ENCODE measurements at regions not wholly inside any gene's neighbourhood (a gene's known extent, or its start where the extent isn't known, plus 50 kb on each side); places are given as distances from the start of the nearest gene placed in this dataset.

- Histone ChIP-seq H3K36me3 (ENCODE audit: control insufficient read depth, insufficient read depth, low read length) (no peaks in the 10 kb centered on the region), H3K27me3 (ENCODE audit: control insufficient read depth, insufficient read depth, low read length) (no peaks in the 10 kb centered on the region), H3K4me3 (ENCODE audit: low read depth, low read length) (no peak overlapping the region)
- no peak for DNase-seq (ENCODE audit: low read depth)
- TF ChIP-seq CTCF (IDR thresholded peaks at IDR 0.05; ENCODE audit: insufficient read depth, low read length, poor library complexity, severe bottlenecking) = no peak
Measured at GRCh38 chr4:120466429-120466828, 399.8 kb upstream of the MAD2L1 start.

- TF ChIP-seq CTCF (IDR thresholded peaks at IDR 0.05; ENCODE audit: insufficient read depth, low read length, poor library complexity, severe bottlenecking) = no peak
- Histone ChIP-seq H3K27me3 (ENCODE audit: control insufficient read depth, insufficient read depth, low read length) (no peaks in the 10 kb centered on the region), H3K4me3 (ENCODE audit: low read depth, low read length) (no peak overlapping the region), H3K36me3 (ENCODE audit: control insufficient read depth, insufficient read depth, low read length) (no peaks in the 10 kb centered on the region)
- DNase-seq (ENCODE audit: low read depth) = no peak
Measured at GRCh38 chr4:120454788-120455187, 388.1 kb upstream of the MAD2L1 start.

- no peak for TF ChIP-seq CTCF (IDR thresholded peaks at IDR 0.05; ENCODE audit: insufficient read depth, low read length, poor library complexity, severe bottlenecking)
- H3K27me3 ChIP-seq (ENCODE audit: control insufficient read depth, insufficient read depth, low read length) = no peaks in the 10 kb centered on the region
- DNase-seq (ENCODE audit: low read depth) = no peak
- H3K36me3 ChIP-seq (ENCODE audit: control insufficient read depth, insufficient read depth, low read length) = no peaks in the 10 kb centered on the region
- H3K4me3 ChIP-seq (ENCODE audit: low read depth, low read length) = no peak overlapping the region
Measured at GRCh38 chr4:120452536-120452935, 385.9 kb upstream of the MAD2L1 start.

- no peak for DNase-seq (ENCODE audit: low read depth)
- Histone ChIP-seq H3K36me3 (ENCODE audit: control insufficient read depth, insufficient read depth, low read length) (no peaks in the 10 kb centered on the region), H3K4me3 (ENCODE audit: low read depth, low read length) (no peak overlapping the region), H3K27me3 (ENCODE audit: control insufficient read depth, insufficient read depth, low read length) (no peaks in the 10 kb centered on the region)
- no peak for TF ChIP-seq CTCF (IDR thresholded peaks at IDR 0.05; ENCODE audit: insufficient read depth, low read length, poor library complexity, severe bottlenecking)
Measured at GRCh38 chr4:120452001-120452400, 385.4 kb upstream of the MAD2L1 start.

GRCh38 chr4:120447774-120448173, 381.1 kb upstream of the MAD2L1 start:
- no peak for TF ChIP-seq CTCF (IDR thresholded peaks at IDR 0.05; ENCODE audit: insufficient read depth, low read length, poor library complexity, severe bottlenecking)
- Histone ChIP-seq H3K27me3 (ENCODE audit: control insufficient read depth, insufficient read depth, low read length) (no peaks in the 10 kb centered on the region), H3K4me3 (ENCODE audit: low read depth, low read length) (no peak overlapping the region), H3K36me3 (ENCODE audit: control insufficient read depth, insufficient read depth, low read length) (no peaks in the 10 kb centered on the region)
- no peak for DNase-seq (ENCODE audit: low read depth)

GRCh38 chr4:120446051-120446567, 379.5 kb upstream of the MAD2L1 start:
- TF ChIP-seq CTCF (IDR thresholded peaks at IDR 0.05; ENCODE audit: insufficient read depth, low read length, poor library complexity, severe bottlenecking) = no peak
- no peaks in the 10 kb centered on the region for H3K27me3 ChIP-seq (ENCODE audit: control insufficient read depth, insufficient read depth, low read length)
- H3K4me3 ChIP-seq (ENCODE audit: low read depth, low read length) = no peak overlapping the region
- no peak for DNase-seq (ENCODE audit: low read depth)
- no peaks in the 10 kb centered on the region for H3K36me3 ChIP-seq (ENCODE audit: control insufficient read depth, insufficient read depth, low read length)

Measured in kidney epithelial cell (primary cell).